ENCODE measurements at regions not wholly inside any gene's neighbourhood (a gene's known extent, or its start where the extent isn't known, plus 50 kb on each side); places are given as distances from the start of the nearest gene placed in this dataset.
A peak's percentile ranks its signal among the peaks of the same experiment; 100 is the strongest.
"Not testable (repeated sequence)": the region's sequence is repeated elsewhere in the genome, so short reads cannot be mapped to it uniquely, and the experiment has no call there.

DNA sequence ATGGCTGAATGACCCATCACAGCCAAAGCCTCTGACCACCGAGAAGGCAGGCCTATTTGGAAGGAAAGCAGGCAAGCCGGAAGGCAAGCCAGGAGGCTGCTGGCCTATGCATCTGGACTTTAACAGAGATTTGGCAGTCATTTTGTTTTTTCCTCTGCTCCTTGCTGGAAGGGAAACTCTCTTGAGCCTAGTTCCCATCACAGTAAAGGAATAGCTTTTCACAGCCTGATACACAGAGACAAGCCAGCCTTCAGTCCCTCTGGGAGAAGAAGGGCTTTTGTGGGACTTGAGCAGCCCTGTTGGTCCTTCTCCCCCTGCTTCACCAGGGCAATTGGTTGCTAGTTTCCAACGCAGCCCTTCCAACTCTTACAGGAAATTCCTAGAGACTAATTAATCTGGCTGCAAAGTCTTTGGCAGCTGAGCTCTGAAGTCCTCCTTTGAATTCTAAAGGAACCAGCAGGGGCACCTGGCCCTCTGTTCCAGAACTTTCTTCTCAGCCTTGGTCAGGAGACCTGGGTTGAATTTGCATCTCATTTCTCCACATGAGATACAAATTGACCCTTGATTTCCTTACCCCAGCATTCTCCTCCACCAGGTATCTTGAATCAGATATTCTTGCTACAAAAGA is 157.3 kb upstream of the EPB41L4A start:
- DNase-seq: no peak

DNA sequence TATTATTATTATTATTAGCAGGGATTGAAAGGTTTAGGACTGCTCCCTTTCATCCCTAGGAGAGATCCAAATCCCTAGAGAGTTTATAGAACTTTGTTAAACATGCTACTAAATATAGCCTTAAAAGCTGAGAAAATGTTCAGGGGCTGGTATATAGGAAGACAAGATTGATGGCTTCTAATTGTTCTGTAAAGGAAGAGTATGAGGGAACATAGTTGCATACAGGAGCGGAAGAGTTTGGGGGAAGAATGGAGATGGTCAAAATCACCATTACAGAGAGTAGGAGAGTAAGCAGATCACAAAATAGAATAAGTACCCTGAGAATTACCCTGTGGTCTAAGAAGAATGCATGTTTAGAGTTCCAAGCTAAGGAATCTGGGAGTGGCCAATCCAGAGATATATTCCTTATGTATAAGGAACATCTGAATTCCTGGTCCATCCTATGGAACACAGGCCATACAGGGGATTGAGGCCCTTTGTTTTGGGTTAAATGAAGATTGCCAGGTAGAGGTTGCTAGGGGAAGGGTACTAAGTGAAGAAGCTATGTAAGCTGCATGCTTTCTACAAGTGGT is 158.0 kb upstream of the APC start:
- no peak for DNase-seq

DNA sequence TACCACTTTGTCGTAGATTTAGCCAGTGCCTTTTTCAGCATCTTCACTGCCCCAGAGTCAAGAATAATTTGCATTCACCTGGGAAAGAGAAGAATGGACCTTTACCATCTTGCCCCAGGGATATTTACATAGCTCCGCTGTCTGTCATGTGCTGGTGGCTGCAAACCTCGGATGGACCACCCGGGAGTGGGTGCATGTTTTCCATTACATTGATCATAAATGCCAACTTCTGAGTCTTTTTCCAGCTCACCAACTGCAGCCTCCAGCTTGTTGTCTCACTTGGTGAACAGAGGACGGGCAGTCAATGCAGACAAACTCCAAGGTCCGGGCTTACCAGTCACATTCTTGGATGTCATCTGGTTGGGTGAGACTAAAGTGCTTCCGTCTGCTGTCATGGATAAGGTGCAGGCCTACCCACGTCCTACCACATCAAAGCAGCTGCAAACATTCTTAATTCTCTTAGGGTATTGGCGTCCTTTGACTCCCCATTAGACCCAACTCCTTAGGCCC is 155.8 kb upstream of the APC start:
- DNase-seq: no peak

DNA sequence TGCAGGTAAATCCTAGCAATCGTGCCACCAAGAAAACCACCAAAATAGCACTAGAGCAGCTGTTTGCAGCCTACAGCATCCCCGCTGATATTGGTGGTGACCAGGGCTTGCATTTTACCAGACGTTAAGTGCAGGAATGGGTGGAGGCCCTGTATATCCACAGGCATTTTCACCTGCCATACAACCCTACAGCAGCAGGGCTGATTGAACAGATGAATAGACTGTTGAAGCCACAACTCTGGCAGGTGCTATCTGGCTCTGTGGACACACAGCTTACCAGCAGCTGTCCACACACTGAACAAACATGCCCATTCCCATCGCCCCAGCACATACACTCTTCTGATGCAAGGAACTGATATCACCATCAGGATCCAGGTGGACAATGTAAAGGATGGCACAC is 154.5 kb upstream of the APC start:
- no peak for DNase-seq

DNA sequence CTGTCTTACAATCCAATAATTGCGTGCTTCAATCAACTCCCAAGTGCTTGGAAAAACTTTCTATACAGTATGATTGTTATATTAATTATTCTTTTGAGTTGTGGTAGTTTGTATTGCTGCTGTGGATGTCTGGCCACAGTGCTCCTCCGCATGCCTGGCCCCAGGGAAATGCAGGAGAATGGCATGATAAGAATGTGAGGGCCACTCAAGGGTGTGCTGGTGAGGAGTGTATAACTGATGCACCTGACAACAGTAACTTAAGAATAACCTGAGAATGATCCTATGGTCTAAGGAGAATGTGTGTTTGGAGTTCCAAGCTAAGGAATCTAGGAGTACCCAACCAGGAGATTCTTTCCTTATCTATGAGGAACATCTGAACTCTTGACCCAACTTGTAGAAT is 152.9 kb upstream of the APC start:
- DNase-seq: peak; percentile 27

DNA sequence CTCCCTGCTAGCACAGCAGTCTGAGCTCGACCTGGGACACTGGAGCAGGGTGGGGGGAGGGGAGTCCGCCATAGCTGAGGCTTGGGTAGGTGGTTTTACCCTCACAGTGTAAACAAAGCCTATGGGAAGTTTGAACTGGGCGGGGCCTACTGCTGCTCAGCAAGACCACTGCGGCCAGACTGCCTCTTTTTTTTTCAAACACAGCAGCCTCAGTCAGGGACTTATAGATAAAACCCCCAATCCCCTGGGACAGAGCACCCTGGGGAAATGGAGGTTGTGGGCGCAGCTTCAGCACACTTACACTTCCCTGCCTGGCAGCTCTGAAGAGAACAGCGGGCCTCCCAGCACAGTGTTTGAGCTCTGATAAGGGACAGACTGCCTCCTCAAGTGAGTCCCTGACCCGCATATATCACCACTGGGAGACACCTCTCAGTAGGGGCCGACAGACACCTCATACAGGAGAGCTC is 151.1 kb upstream of the APC start:
- DNase-seq: no peak

DNA sequence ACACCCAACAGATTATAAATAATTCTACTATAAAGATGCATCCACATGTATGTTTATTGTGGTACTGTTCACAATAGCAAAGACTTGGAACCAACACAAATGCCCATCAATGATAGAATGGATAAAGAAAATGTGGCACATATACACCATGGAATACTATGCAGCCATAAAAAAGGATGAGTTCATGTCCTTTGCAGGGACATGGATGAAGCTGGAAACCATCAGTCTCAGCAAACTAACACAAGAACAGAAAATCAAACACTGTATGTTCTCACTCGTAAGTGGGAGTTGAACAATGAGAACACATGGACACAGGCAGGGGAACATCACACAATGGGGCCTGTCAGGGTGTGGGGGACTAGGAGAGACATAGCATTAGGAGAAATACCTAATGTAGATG is 146.8 kb upstream of the APC start:
- DNase-seq: not testable (repeated sequence)

DNA sequence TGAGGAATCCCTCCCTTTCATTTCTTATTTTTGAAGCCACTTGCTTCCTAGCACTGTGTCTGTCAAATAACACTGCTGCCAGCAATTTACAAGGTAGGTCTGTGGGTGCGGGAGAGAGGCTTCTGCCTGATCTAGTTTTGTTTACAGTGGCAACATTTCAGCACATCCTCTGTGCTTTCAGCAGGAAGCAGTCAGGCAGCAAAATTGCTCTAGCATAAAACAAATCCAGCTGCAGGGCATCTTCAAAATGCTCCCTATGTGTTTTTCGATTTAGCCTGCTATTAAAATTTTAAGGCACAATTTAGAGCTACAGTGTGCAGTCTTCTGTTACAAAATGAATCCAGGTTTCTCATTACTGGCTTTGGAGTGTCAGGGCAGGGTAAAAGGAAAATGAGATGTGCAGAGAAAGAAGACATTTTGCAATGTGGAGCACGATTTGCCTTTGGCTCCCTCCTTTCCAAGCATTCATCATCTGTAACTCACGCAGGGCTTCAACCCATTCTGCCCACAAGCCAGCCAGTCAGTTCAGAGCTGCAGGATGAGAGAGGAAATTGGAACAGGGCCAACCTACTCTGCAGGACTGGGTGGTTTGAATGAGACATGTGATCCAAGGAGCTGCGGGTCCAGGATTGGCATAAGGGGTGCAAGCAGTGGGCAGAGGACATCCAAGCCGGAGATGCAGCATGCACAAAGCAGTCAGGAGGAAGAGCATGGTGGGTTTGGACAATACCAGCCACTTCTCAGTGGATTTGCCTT is 143.4 kb upstream of the APC start:
- peak; percentile 31 for DNase-seq

DNA sequence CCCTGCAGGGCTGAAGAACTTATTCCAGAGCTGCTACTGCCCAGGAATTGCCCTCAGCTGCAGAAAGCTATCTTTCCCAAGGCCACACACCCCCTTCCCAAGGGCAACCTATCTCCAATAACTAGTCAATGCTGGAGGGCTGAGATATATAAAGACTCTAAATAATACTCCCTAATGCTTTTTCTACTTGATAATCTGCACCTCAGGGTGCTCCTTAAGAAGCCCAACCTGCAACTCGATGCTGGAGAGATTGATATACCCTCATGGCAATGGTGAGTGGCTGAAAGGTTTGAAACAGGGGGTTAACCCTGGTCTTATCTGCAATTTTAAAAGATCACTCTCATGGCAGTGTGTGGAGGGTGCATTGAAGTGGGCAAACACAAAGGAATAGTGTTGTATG is 142.7 kb upstream of the APC start:
- no peak for DNase-seq

DNA sequence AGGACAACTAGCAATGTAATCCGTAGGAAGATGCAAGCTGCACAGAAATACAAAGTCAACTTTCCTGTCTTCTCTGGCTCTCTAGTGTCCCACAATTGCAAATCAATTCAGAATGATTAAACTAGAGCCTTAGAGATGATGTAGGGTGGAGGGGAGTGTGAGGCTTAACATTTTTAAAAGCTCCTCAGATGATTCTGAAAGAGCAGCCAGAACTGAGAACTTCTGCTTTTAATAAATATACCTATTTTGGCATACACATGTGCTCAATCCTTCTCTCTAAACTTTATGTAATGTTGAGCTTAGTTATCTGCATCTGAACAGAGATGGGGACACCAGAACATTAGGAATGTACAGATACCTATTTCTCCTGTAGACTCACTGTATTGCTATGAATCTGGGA is 139.9 kb upstream of the APC start:
- DNase-seq: no peak

DNA sequence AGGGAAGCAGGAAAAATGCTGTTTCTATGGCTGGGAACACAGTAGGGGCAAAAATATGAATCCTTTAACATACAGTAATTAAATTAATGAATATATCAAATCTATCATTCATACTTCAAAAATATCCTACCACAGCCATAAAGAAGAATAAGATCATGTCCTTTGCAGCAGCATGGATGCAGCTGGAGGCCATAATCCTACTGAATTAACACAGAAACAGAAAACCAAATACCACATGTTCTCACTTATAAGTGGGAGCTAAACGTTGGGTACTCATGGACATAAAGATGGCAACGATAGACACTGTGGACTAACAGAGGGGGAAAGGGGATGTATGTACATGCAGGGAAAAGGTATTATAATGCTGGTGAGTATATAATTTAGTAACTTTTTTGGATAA is 137.2 kb upstream of the APC start:
- not testable (repeated sequence) for DNase-seq

DNA sequence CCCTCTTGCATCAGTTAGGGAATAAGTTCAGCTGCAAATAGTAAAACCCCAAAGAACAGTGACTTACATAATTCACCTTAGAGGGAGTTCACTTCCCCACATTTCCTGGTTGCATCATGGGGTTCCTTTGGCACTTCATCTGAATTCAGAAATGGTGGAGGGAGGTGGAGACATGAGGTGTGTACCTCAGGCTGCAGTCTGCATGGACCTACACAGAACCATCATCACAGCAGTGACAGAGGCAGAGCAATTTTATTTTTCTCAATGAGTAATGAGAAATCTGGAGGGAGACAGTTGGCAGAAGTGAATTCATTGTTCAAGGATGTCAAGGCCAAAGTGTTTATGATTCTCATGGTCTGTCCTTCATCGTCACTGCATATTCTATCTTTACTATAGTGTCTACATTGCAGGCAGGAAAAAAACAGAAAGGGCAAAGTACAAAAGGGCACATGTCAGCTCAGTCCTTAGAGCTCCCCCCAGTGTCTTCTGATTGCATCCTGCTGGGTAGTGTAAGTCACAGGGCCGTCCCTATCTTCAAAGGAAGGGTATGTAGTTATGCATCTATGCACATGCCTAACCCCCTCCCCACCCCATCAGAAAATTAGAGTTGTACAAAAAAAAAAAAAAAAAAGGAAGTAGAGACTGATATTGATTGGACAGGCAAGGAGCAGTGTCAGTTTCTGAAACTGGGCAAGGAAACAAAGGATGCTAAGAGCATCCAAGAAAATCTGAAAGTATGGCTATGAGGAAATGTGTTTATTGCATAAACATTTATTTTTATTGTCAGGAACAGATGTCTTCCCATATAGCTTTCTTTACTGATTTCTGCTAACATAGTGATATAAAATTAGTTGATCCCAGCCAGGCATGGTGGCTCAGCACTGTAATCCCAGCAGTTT is 132.7 kb upstream of the APC start:
- no peak for DNase-seq

DNA sequence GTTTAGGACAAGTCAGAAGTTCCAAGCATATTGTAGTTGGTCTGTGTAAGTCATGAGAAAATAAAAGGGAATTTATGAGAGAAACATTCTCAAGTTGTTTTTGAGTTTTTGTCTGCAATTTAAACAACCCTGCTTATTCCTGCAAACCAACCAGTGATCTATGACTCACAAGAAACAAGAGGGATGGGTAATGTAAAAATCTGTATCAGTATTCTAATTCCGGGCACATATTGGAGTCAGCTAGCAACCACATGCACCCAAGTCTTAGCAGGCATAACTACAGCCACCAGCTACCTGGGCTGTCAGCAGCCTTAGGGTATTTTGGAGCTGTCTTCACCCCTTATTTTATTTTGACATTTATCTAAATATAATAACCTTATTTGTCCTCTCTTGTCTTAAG is 128.7 kb upstream of the APC start:
- DNase-seq: no peak

DNA sequence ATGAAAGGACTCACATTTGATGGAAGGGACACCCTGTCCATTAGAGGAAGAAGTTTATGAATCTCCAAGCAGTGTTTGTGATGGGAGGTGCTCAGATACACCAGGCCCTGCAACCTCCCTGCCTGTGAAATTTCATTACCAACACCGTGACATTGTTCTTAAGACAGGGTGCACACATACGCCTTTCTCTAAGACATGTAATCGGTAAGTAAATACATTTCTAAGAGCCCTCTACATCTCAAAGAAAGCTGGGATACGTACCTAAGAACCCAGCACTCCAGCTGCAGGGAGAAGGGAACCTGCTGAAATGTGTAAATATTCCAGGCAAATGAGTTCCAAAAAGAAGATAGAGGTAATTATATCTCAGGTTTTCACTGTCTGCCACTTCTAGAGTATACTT is 125.0 kb upstream of the APC start:
- no peak for DNase-seq

DNA sequence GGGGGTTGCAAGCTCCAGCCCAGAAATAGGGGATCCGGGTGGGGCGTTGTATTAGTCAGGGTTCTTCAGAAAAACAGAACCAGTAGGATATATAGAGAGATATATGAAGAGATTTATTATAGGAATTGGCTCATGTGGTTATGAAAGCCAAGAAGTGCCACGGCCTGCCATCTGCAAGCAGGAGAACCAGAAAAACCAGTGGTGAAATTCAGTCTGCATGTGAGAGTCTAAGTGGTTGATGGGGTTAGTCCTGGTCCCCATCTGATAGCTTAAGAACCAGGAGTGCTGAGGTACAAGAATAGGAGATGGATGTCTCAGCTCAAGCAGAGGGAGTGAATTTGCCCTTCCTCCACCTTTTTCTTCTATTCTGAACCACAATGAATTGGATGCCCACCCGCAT is 123.4 kb upstream of the APC start:
- DNase-seq: no peak

DNA sequence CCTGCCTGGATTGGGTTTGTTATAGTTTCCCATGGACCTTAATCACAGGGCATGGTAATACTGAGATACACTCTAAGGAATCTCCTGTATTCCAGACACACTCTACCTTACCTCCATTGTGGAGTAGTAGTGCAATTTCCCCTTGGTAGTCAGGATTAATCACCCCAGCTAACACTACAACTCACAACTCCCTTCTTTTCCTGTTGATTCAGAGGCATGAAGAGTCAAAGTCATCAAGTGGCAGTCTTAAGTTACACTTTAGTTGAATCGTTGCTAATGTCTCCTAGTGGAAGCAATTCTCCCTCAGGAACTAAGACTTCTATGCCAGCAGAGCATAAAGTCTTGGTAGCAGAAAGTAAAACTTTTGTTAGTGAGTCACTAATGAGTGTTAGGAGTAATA is 122.7 kb upstream of the APC start:
- no peak for DNase-seq

DNA sequence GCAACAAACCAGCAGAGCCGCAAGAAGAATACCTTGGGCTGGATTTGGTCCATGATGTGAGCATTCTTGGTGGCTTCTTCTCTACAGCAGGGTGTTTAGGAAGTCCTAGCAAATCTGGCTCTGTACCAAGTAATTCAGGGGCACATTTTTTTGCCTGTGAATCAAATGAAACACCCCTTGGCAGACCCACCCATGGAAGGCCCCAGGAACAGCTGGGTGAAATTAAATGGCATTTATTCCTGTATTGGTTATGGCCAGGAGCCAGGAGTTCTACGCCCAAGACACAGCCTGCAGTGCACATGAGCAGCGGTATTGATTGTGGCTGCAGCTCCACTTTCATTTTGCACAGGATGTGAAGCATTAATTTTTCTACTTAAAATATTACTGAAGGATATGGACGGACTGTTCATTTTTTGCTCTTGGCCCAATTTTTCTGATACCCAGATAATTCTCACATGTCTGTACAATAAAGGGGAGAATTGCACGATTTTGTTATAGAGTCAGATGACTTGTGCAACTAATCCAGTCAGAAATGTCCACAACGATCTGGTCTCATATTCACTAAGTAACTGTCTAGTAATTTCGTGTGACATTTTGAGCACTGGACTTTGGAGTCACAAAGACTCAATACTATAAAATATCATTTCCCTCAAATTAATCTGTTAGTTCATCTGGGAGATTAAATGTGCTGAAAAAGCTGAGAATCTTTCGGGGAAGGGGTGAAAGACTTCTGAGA is 120.7 kb upstream of the APC start:
- DNase-seq: no peak

DNA sequence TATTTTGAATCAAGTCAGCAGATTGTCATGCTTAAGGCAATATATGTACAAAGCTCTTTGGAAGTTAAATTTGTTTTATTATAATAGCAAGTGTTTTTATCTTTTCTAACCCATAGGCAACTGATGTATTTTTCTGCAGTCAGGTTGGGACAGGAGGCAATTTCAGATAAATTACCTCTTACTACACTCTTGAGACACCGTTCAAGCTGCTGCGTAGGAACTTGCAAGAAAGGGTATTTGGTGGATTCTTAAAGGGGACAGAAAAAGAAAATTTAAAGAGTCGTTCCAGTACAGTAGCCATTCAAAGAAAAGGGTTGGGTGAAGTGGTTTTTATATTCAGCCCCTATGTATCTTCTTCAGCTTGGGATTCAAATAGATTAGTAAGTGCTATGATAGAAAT is 112.4 kb upstream of the APC start:
- DNase-seq: no peak

DNA sequence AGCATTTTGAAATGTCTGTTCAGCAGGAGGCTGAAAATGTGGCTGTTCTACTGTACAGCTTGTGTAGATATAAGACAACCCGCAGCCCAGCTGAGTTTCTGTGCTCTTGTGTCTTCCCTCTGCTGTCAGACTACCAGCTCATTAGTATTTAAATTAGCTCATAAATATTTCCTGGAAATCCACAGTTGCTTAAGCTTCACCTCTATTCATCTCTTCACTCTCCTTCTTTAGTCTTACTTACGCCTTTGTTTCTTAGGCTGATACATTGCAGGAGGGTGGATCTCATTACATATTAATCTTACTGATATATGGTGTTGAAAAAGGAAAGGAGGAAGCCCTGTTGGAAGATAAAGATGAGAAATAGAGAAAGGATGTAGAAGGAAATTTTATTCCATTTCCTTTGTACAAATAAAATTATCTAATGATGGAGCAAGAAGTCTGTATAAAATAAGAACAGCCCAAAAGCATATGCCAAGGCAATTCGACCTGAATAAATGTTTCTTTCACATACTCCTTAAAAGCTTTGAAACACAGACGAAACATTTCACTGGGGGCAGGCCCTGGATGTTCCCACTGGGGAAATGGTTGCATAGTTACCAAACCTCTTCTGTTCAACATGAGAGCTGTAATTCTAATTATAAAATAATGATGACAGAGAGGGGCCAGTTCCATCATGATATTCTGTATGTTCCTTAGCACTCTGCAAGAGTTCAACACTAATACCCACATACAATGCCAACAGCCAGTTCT is 111.8 kb upstream of the APC start:
- DNase-seq: no peak

DNA sequence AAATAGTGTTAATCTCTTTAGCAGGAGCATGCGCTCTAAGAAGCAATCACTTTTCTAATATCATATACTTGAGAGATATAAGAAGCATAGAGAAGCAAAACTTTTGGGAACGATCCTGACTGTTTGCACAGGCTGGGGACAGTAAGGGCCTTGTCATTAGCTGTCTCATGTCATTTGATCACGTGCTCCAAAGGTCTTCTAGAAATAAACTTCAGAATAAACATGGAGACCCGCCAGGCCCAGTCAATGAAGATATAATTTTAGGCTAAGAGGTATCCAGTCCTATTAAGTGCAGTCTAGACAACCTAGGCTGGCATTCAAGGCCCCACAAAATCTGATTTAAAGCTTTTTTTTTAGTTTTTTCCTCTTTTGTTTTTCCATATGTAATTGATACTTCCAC is 111.0 kb upstream of the APC start:
- no peak for DNase-seq

DNA sequence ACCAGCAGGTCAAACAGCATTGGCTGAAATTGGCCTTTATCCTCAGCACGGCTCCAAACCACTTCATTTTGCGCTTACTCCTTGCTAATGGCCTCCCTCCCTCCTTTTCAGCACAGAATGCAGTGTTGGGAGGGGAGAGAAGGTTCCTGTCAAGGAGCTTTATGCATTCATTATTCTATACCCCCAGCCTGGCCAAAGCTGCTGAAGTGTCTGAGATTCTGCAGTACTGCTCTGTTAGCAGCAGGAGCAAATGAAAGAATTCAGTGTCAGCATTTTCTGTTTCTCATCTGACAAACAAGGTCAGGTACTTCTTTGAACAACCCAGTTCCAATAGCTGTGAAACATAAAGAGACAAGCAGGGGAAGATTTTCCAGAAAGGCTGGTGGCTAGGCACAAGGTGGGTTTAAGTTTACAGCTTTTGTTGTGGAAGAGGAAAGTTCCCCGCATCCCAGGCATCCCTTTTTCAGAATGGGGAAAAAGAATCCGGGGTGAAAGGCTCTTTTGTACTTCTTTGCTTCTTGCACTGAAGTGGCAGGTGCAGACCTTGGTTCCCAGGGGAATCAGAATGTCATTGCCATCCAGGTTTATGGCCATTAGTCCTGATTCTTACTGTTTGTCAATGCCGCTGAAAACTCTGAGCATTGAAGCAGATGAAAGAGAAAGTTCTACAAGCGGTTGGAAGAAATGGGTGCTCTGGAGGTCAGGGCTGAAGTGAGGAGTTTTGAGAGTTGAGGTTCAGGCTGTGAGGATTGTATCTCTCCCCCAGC is 109.3 kb upstream of the APC start:
- DNase-seq: no peak
